HG02981 (cell line): ENCODE measurements at regions not wholly inside any gene's neighbourhood (a gene's known extent, or its start where the extent isn't known, plus 50 kb on each side); places are given as distances from the start of the nearest gene placed in this dataset.
"Not testable (repeated sequence)": the region's sequence is repeated elsewhere in the genome, so short reads cannot be mapped to it uniquely, and the experiment has no call there.

ENCODE experiments used
- ATAC-seq: cut with Tn5 transposase; IDR thresholded peaks from one replicate; pipeline ENCODE4 v1.9.1; 2021; ENCODE audit warnings: mild to moderate bottlenecking, moderate library complexity; ENCODE audit not compliant: unreplicated experiment

DNA sequence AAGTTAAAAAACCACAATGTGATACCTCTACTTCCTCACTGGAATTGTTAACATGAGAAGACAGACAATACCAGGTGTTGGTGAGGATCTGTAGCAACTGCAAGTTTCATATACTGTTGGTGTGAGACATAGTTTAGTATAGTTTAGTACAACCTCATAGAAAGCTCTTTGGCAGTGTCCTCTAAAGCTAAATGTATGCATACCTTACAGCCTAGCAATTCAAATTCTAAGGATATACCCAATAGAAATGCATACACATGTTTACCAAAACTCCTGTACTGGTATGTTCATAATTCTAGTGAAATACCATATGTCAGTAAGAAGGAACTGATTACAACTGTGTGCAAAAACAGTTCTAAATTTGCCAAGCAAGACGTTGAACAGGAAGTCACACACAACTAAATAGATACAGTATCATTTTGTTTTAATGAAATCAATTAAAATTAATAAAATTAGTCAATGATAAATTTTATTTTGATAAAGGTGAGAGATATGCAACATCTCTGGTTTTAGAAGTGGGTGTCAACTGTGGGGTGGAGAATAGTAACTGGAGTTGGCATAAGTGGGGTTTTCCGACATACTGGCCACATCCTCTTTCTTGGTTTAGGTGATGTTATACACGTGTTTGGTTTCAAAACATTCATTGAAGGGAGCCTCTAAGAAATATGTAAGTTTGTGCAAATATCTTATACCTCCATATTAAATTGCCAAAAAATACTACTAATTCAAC is 450.7 kb downstream of the PTPRC start:
- ATAC-seq: peak; percentile 90

DNA sequence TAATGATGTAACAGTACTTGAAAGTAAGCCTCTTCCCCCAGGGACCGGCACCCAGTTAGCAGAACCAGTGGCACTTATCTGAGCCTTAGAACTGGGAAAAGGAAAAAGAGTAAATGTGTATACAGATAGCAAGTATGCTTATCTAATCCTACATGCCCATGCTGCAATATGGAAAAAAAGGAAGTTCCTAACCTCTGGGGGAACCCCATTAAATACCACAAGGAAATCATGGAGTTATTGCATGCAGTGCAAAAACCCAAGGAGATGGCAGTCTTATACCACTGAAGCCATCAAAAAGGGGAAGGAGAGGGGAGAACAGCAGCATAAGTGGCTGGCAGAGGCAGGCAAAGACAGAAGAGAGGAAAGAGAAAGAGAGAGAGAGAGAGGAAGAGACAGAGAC is 456.8 kb downstream of the PTPRC start:
- not testable (repeated sequence) for ATAC-seq

DNA sequence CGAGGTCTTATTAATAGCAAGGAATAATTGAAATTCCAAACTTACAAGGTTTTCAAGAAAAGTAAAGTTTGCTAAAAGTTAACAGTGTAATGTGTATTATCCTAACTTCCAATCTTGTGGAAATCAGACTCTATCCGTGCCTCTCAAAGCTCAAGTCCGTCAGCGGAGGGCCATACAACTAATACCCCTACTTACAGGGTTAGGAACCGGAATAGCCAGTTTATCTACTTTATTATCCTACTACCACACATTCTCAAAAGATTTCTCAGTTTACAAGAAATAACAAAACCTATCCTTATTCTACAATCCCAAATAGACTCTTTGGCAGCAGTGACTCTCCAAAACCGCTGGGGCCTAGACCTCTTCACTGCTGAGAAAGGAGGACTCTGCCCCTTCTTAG is 457.8 kb downstream of the PTPRC start:
- no peak for ATAC-seq

DNA sequence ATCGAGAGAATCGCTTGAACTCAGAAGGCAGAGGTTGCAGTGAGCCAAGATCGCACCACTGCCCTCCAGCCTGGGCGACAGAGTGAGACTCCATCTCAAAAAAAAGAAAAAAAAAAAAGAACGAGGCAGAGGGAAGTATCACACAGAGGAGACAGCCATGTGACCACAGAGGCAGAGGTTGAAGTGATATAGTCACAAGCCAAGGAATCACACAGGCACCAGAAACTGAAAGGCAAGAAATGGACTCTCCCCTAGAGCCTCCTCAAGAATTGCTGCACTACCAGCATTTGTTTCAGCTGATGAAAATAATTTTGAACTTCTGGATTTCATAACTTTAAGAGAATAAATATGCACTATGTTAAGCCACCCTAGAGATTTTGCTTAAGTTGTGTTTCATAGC is 459.6 kb downstream of the PTPRC start:
- no peak for ATAC-seq

DNA sequence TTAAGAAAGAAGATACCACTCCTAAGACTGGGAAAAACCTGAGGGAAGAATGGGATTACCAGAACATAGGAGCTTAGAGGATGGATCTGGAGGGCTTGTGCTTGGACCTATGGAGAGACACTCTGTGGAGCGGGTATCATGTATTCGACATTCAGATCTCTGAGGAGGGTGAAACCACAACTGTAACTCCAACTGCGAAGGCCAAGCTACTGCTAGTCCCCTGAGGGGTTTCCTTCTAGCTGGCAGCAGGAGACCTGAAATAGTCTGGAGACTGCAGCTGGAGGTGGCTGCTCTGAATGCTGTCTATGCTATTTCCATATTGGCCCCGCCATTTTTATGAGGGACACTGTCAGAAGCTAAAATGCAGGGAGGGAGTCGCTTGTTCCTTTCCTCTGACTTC is 462.3 kb downstream of the PTPRC start:
- no peak for ATAC-seq

DNA sequence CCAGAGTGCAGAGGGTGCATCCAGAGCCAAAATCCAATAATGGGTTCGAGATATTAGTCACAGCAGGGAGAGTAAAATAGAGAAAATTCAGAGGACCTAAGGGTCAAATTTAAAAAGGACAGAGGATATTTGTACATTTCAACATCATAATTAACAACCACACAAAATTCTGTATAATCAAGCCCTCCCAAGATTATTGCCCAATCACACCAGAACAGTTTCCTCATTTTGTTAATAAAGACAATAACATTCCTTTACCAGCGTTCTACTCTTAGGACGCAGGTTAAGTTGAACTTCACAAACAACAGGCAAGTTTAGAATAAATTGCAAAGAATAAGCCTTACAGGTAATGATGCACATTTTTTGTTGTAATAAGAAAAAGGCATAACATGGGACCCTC is 462.8 kb downstream of the PTPRC start:
- ATAC-seq: no peak

DNA sequence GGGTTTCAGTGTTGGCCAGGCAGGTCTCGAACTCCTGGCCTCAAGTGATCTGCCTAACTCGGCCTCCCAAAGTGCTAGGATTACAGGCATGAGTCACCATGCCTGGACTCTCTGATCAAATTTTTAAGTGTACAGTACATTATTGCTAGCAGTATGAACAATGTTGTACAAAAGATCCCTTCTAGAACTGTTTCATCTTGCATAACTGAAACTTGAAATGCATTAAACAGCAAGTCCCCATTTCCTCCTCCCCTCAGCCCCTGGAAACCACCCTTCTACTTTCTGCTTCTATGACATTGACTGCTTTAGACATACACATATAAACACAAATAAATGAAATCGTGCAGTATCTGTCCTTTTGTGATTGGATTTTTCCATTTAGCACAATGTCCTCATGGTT is 463.4 kb downstream of the PTPRC start:
- peak; percentile 63 for ATAC-seq

DNA sequence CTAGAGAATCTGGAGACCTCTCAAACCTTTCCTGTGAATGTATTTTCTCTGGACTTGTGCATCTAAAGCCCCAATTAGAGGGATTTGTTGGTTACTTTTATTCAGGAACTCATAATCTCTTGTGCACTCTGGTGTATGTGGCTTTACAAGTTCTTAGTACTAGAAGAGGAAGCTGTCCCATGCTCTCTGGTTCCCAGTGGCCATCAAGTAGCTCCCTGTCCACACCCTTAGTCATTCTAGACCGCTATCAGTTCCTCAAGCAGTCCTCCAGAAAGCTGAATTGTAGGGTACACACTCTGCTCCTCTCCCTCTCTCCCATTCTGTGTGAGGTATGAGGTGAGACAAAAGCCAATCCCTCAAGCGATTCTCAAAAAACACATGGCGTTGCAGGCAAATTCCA is 470.3 kb downstream of the PTPRC start:
- ATAC-seq: no peak

DNA sequence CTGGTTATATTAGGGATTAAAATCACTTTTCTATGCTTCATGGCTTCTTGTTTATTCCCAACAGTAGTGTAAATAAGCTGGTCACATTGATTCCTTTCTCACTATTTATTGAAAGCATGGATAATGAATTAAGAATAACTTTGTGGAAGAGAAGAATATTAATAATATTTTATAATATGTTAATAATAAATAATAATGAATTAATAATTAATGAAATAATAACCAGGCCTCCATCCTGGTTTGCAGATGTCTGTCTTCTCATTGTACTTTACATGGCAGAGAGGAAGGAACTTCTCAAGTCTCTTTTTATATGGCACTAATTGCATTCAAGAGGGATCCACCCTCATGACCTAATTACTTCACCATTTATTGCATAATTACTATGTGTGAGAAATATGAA is 473.5 kb downstream of the PTPRC start:
- no peak for ATAC-seq

DNA sequence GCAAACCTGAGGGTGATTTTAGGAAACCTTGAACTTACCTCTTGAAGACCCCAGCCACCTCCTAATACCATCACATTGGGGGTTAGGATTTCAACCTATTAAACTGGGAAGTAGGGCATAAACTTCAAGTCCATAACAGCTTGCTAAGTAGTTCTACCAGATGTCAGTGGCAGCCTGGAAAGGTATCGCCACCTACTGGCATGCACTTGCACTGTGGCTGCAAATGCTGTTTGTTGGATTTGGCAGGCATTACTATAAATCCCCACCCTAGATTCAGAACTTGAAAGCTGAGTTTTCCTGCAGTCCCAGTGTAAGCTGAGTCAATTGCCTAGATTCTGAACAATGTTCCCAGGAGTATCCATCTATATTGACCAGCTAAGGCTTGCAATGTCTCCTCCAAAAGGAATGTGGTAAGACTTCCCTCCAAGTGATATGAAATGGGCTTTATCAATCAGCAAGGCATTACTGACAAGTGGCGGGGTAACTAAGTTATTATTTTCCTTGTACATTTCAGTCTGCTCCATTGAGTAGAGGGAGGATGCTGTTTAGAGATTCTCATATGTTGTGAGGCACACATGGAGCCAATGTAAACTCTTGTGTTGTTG is 474.5 kb downstream of the PTPRC start:
- no peak for ATAC-seq

DNA sequence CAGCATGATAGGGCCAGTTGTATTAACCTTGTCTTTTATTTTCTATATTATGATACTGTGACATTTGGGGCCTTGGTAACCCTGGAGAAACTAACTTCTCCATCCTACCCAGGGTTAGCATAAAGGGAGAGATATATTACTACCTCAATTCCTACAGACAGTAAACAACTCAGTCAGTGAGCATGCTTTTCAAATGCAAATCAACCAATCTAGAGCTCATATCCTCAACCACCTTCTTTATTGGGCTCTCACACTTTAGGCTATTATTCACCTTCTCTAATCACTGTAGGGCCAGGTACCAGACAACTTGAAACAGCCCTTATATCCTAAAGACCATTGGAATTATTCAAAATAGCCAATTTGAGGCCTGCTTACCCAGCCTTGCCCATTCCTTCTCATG is 477.6 kb downstream of the PTPRC start:
- ATAC-seq: no peak

DNA sequence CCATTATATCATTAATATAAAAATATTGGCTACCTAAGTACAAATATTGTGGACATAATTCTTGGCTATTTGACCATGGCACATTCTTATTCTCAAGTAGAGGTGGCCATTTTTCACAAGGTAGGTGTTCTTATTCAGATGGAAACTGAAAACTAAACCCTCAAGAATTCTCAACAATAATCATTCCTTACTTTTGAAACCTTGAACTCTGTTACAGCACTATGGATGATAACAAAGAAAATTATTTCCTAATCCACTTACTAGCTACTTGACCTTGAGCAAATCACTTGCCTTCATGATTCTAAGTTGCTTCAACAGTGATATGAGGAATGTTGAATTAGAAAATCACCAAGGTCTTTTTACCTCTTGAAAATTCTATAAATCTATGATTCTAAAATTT is 482.2 kb downstream of the PTPRC start:
- no peak for ATAC-seq

DNA sequence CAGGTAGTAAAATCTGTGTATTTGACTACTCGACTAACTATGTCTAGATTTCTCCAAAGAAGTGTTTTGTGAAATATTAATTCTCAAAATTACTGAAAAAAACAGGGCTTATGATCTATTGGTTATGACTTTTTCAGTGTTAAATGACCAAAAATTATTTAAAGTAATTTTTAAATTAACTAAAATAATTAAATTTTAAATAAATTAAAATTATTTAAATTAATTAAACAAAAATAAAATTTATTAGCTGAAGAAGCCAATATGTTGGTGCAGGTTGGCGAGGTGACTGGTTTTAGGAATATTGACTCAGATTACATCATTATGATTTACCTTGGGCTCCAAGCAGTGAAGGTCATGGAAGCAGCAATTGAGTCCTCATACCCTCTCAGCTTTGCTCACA is 483.2 kb downstream of the PTPRC start:
- ATAC-seq: no peak

DNA sequence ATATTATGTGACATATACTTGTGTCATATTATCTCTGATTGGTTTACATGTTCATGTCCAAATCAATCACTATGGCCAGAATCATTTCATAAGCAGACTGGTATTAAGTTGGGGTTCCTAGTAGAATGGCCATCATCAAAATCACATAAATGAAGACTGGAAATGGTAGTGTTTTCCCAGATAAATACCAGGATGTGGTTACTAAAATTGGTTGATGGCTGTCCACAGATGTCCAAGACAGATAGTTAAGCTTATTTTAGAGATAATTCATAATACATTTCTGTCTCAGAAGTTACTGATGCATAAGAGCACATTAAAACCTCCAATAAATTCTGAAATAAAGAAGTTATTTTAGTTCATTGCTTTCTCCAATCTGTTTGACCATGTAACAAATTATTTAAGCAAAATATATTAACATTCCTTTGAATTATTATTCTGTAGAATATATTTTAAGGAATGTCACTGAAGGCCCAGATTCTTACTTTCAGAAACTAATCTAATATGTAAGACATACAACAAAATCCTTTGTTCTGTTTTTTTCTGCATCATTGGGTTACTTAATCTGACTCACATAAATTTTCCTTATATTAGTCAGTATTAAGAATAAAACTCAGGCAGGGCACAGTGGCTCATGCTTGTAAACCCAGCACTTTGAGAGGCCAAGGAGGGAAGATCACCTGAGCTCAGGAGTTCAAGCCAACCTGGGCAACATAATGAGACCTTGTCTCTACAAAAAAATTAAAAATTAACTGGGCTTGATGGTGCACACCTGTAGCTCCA is 483.9 kb downstream of the PTPRC start:
- no peak for ATAC-seq

DNA sequence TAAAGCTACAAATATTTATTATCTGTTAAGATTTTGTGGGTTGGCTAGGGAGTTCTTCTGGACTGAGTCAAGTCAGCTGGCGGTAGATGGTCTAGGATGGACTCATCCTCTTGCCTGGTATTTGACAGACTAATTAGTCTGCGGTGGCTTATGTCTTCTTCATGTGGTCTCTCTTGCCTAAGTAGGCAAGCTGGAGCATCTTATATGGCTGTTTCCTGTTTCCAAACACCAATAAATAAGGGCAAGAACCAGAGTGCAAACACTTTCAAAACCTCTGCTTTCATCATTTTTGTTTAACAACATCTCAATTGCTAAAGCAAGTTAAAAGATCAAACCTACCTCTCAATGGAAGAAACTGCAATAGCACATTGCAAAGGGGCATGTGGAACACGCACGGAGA is 484.8 kb downstream of the PTPRC start:
- no peak for ATAC-seq

DNA sequence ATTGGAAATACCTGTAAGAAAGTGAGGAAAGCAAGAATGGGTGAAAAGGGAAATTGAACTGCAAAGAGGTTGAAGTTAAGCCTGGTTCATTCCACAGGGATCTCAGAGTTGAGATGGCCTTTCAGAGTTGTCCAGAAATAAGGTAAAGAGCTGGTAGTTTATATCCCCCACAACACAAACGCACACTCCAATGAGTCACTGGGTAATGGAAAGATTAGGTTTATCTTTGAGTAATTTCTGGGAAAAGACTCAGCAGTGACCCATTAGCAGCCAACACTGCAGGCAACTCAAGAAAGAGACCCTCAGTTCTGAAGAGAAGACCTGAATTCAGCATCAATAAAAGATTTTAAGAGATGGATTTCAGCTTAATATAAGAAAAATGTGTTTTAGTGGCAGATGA is 485.5 kb downstream of the PTPRC start:
- no peak for ATAC-seq

DNA sequence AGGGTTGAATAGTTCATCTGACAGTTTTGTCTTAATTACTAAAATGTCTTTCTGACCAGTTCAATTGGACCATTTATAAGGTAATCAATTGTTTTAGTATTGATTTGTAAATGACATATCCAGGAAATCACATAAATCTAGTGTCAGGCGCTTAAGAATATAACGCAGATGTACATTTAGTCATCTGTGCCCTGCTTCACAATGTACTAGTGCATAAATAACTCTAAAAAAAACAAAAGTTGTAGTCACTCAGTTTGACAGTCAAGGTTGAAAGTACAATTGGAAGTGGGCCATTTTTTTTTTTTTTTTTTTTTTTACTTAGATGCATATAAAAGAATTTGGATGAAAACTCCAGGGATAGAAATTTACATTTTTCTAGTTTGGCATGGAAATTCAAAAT is 490.4 kb downstream of the PTPRC start:
- ATAC-seq: no peak

DNA sequence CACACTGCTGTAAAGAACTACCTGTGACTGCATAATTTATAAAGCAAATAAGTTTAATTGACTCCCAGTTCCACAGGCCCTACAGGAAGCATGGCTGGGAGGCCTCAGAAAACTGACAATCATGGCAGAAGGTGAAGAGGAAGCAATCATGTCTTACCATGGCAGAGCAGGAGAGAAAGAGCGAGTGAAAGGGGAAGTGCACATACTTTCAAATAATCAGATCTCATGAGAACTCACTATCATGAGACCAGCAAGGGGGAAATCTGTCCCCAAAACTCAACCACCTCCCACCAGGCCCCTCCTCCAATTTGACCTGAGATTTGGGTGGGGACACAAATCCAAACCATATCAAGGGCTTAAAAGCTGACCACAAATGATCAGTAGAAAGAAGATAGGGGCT is 493.2 kb downstream of the PTPRC start:
- no peak for ATAC-seq

DNA sequence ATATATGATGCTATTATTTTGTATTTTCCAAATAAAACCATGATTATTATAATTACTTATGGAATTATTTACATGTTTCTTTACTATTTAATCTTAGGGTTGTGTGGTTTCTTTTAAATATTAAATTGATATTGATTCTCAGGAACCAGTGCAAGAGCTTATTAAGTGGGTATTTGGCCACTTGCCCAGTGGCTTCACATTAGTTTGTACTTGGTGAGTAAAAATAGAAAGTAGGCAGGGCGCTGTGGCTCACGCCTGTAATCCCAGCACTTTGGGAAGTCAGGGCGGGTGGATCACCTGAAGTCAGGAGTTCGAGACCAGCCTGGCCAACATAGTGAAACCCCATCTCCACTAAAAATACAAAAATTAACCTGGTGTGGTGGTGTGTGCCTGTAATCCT is 497.1 kb downstream of the PTPRC start:
- ATAC-seq: no peak

DNA sequence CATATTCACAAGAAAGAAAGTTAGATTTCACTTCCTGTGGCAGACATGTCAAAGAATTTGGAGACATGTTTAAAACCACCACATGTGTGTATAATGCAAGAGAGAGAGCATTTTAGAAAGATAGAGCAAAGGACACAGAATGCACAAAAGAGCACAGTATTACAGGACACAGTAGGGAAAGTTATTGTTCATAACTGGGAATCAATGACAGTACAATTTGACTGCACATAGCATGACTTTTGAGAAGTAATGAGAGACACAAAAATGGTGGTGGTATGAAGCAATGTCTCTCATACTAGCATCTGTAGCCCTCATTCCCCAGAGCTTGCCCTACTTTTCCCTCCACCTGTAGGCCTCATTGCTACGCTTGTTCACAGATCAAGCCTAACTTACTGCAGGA is 499.2 kb downstream of the PTPRC start:
- ATAC-seq: no peak

DNA sequence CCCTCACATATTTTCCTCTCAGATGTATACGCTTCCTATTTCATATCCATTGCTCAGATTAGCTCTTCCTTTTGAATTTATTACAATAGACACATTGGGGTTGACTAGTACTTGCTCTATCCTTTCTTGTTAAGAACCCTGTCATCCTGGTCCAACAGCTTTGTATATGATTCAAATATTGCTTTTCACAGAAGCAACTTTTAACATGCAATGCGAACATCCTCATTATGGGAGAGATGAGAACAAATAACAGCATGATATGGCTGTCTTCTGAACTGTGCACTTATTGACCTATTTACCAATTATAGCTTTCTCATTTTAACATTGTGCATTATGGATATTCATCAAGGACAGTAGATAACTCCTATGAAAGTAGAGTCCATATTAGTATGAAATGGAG is 510.8 kb downstream of the PTPRC start:
- no peak for ATAC-seq

DNA sequence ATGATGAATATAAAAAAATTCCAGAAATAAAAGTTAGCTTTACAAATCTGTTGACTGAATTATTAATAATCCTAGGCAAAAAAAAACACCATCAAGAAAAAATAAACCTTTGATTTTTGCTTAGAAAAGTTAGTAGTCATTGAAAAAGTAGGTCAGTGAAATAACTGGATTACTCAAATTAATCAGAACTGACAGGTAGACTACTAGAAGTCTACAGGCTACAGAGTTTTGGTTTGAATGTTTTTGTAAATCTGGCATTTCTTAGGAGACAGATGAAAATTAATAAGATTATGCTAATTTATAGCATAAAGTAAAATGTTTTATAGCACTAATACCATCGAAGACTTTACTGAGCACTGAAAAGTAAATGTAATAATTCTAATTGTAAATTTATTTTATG is 511.9 kb downstream of the PTPRC start:
- ATAC-seq: no peak
